ENCODE measurements at regions not wholly inside any gene's neighbourhood (a gene's known extent, or its start where the extent isn't known, plus 50 kb on each side); places are given as distances from the start of the nearest gene placed in this dataset.
A peak's percentile ranks its signal among the peaks of the same experiment; 100 is the strongest.

DNA sequence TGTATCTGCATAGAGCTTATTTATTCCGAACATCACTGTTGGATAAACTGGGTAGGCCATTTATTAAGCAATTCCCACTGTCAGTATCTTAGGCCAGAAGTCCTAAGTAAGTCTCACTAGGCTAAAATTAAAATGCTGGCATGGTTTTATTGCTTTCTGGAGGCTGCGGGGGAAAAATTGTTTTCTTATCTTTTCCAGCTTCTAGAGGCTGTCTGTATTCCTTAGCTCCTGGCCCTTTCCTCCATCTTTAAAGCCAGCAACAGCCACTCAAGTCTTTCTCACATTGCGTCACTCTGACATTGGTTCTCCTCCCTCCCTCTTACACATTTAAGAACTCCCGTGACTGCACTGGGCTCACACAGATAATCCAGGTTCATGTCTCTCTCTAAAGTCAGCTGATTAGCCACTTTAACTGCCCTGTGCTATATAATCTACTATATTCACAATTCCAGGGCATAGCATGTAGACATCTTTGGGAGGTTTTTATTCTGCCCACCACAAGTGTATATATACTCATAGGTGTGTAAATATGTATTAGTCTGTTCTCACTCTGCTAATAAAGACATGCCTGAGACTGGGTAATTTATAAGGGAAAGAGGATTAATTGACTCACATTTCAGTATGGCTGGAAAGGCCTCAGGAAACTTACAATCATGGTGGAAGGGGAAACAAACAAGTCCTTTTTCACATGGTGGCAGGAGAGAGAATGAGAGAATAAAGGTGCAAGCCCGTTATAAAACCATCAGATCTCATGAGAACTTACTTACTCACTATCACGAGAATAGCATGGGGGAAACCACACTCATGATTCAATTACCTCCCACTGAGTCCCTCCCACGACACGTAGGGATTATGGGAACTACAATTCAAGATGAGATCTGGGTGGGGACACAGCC is 113.5 kb upstream of the SLC7A14 start:
- Mint-ChIP-seq H3K36me3 (ENCODE audit: low read depth, unreplicated experiment) (no peaks in the 10 kb centered on the region), H3K4me3 (ENCODE audit: unreplicated experiment) (no peak overlapping the region), H3K27me3 (ENCODE audit: low read depth, unreplicated experiment) (peaks cover 3% of the 10 kb centered on the region), H3K4me1 (ENCODE audit: low read depth, unreplicated experiment) (peaks cover 19% of the 10 kb centered on the region), H3K9me3 (ENCODE audit: unreplicated experiment) (peaks cover 2% of the 10 kb centered on the region), H3K27ac (ENCODE audit: unreplicated experiment) (no peak overlapping the region)
- Histone ChIP-seq H3K27ac (ENCODE audit: low read depth, low read length) (no peak overlapping the region), H2AFZ (ENCODE audit: low read depth, low read length) (no peak overlapping the region), H4K20me1 (ENCODE audit: insufficient read depth, low read length) (no peaks in the 10 kb centered on the region), H3K4me3 (ENCODE audit: insufficient read depth, low read depth, low read length) (no peak overlapping the region), H3K9me3 (ENCODE audit: insufficient read depth, low read depth, low read length) (no peaks in the 10 kb centered on the region), H3K36me3 (ENCODE audit: insufficient read depth, low read length) (no peaks in the 10 kb centered on the region), H3K4me1 (ENCODE audit: insufficient read depth, low read length) (peaks cover 22% of the 10 kb centered on the region), H3K9ac (ENCODE audit: low read length) (no peak overlapping the region), H3K79me2 (ENCODE audit: insufficient read depth, low read length) (no peaks in the 10 kb centered on the region), H3K4me2 (ENCODE audit: low read length) (no peak overlapping the region), H3K27me3 (ENCODE audit: insufficient read depth, low read length) (no peaks in the 10 kb centered on the region)
- DNase-seq (ENCODE audit: low read depth), result no peak
- TF ChIP-seq, protein P1, sequence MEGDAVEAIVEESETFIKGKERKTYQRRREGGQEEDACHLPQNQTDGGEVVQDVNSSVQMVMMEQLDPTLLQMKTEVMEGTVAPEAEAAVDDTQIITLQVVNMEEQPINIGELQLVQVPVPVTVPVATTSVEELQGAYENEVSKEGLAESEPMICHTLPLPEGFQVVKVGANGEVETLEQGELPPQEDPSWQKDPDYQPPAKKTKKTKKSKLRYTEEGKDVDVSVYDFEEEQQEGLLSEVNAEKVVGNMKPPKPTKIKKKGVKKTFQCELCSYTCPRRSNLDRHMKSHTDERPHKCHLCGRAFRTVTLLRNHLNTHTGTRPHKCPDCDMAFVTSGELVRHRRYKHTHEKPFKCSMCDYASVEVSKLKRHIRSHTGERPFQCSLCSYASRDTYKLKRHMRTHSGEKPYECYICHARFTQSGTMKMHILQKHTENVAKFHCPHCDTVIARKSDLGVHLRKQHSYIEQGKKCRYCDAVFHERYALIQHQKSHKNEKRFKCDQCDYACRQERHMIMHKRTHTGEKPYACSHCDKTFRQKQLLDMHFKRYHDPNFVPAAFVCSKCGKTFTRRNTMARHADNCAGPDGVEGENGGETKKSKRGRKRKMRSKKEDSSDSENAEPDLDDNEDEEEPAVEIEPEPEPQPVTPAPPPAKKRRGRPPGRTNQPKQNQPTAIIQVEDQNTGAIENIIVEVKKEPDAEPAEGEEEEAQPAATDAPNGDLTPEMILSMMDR (IDR thresholded peaks at IDR 0.05; ENCODE audit: insufficient read depth, low read depth, low read length), result no peak
- no peak for TF ChIP-seq EZH2 (IDR thresholded peaks at IDR 0.05; ENCODE audit: insufficient read depth, low read length)
- FAIRE-seq, result no peak

DNA sequence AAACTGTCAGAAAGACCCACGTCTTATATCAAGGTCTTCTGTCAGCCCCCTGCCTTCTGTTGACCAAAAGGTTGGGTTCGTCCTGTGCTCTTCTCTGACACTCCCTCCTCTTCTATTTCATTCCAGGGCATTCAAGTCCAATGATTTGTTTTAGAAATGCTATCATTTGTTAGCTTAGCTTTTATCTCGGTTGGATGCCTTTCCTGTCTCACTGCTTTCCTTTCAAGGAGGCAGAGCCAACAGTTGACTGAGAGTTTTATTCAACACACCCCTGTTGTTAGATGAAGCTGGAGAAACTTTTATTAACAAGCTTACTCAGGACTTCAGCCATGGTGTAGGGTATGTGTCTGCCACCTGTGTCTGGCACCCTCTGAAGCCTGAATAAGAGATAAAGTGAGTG is 112.0 kb upstream of the SLC7A14 start:
- no peaks in the 10 kb centered on the region for H3K79me2 ChIP-seq (ENCODE audit: insufficient read depth, low read length)
- TF ChIP-seq, protein P1 (IDR thresholded peaks at IDR 0.05; ENCODE audit: insufficient read depth, low read depth, low read length), result no peak
- TF ChIP-seq EZH2 (IDR thresholded peaks at IDR 0.05; ENCODE audit: insufficient read depth, low read length), result no peak
- Mint-ChIP-seq H3K4me1 (ENCODE audit: low read depth, unreplicated experiment) (peaks cover 15% of the 10 kb centered on the region), H3K36me3 (ENCODE audit: low read depth, unreplicated experiment) (no peaks in the 10 kb centered on the region), H3K27me3 (ENCODE audit: low read depth, unreplicated experiment) (peaks cover 3% of the 10 kb centered on the region), H3K9me3 (ENCODE audit: unreplicated experiment) (no peaks in the 10 kb centered on the region), H3K4me3 (ENCODE audit: unreplicated experiment) (no peak overlapping the region), H3K27ac (ENCODE audit: unreplicated experiment) (no peak overlapping the region)
- H3K4me1 ChIP-seq (ENCODE audit: insufficient read depth, low read length), result peaks cover 21% of the 10 kb centered on the region
- FAIRE-seq, result peak; percentile 54
- H3K36me3 ChIP-seq (ENCODE audit: insufficient read depth, low read length), result no peaks in the 10 kb centered on the region
- H3K4me3 ChIP-seq (ENCODE audit: insufficient read depth, low read depth, low read length), result no peak overlapping the region
- H2AFZ ChIP-seq (ENCODE audit: low read depth, low read length), result no peak overlapping the region
- H3K27ac ChIP-seq (ENCODE audit: low read depth, low read length), result no peak overlapping the region
- H3K27me3 ChIP-seq (ENCODE audit: insufficient read depth, low read length), result no peaks in the 10 kb centered on the region
- H3K9me3 ChIP-seq (ENCODE audit: insufficient read depth, low read depth, low read length), result no peaks in the 10 kb centered on the region
- H3K9ac ChIP-seq (ENCODE audit: low read length), result no peak overlapping the region
- peak; percentile 59 for DNase-seq (ENCODE audit: low read depth)
- peak overlapping the region; percentile 21 for H3K4me2 ChIP-seq (ENCODE audit: low read length)
- H4K20me1 ChIP-seq (ENCODE audit: insufficient read depth, low read length), result no peaks in the 10 kb centered on the region

DNA sequence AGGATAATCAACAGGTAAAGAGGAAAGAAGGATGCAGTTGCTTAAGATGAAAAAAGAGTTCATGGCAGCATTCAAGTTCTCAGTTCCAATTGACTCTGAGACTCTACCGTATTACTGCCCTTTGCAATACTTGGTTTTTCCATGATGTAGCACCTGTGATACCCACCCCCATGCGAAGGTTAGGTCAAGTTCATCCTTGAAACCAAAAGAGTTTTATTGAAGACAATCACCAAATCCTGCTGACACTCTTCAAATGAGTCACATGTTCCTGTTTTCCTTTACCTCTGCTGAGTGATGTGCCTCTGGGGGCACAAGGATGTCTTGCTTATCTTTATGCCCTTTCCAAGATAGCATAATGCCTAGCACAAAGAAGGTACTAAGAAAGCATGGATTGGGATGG is 111.3 kb upstream of the SLC7A14 start:
- Histone ChIP-seq H3K4me2 (ENCODE audit: low read length) (no peak overlapping the region), H3K9me3 (ENCODE audit: insufficient read depth, low read depth, low read length) (no peaks in the 10 kb centered on the region), H3K27me3 (ENCODE audit: insufficient read depth, low read length) (no peaks in the 10 kb centered on the region), H3K36me3 (ENCODE audit: insufficient read depth, low read length) (no peaks in the 10 kb centered on the region), H3K79me2 (ENCODE audit: insufficient read depth, low read length) (no peaks in the 10 kb centered on the region), H3K4me1 (ENCODE audit: insufficient read depth, low read length) (peaks cover 21% of the 10 kb centered on the region), H3K9ac (ENCODE audit: low read length) (no peak overlapping the region), H3K27ac (ENCODE audit: low read depth, low read length) (no peak overlapping the region), H3K4me3 (ENCODE audit: insufficient read depth, low read depth, low read length) (no peak overlapping the region), H2AFZ (ENCODE audit: low read depth, low read length) (no peak overlapping the region), H4K20me1 (ENCODE audit: insufficient read depth, low read length) (no peaks in the 10 kb centered on the region)
- no peak for DNase-seq (ENCODE audit: low read depth)
- peaks cover 11% of the 10 kb centered on the region for H3K4me1 Mint-ChIP-seq (ENCODE audit: low read depth, unreplicated experiment)
- no peak for TF ChIP-seq EZH2 (IDR thresholded peaks at IDR 0.05; ENCODE audit: insufficient read depth, low read length)
- TF ChIP-seq, protein P1 (IDR thresholded peaks at IDR 0.05; ENCODE audit: insufficient read depth, low read depth, low read length), result no peak
- no peaks in the 10 kb centered on the region for H3K9me3 Mint-ChIP-seq (ENCODE audit: unreplicated experiment)
- H3K27me3 Mint-ChIP-seq (ENCODE audit: low read depth, unreplicated experiment), result peaks cover 3% of the 10 kb centered on the region
- no peak overlapping the region for H3K27ac Mint-ChIP-seq (ENCODE audit: unreplicated experiment)
- H3K36me3 Mint-ChIP-seq (ENCODE audit: low read depth, unreplicated experiment), result no peaks in the 10 kb centered on the region
- no peak overlapping the region for H3K4me3 Mint-ChIP-seq (ENCODE audit: unreplicated experiment)
- no peak for FAIRE-seq
